ENCODE measurements at regions not wholly inside any gene's neighbourhood (a gene's known extent, or its start where the extent isn't known, plus 50 kb on each side); places are given as distances from the start of the nearest gene placed in this dataset.

- DNase-seq (ENCODE audit: low spot score), result no peak
Observed at GRCh38 chr5:2266641-2267240, 384.0 kb upstream of the IRX4 start.

GRCh38 chr5:2265341-2265740 lies 382.6 kb upstream of the IRX4 start:
- DNase-seq (ENCODE audit: low spot score), result no peak

GRCh38 chr5:2263763-2264162 lies 381.0 kb upstream of the IRX4 start:
- no peak for DNase-seq (ENCODE audit: low spot score)

GRCh38 chr5:2262620-2263019 lies 379.9 kb upstream of the IRX4 start:
- DNase-seq (ENCODE audit: low spot score), result no peak

GRCh38 chr5:2261004-2261703 lies 378.4 kb upstream of the IRX4 start:
- DNase-seq (ENCODE audit: low spot score), result no peak

- no peak for DNase-seq (ENCODE audit: low spot score)
Observed at GRCh38 chr5:2260211-2261003, 377.7 kb upstream of the IRX4 start.

- no peak for DNase-seq (ENCODE audit: low spot score)
Observed at GRCh38 chr5:2259494-2260107, 376.9 kb upstream of the IRX4 start.

GRCh38 chr5:2258861-2259260 lies 376.1 kb upstream of the IRX4 start:
- DNase-seq (ENCODE audit: low spot score), result no peak

- no peak for DNase-seq (ENCODE audit: low spot score)
Observed at GRCh38 chr5:2257326-2258244, 374.9 kb upstream of the IRX4 start.

GRCh38 chr5:2256691-2257280 lies 374.1 kb upstream of the IRX4 start:
- no peak for DNase-seq (ENCODE audit: low spot score)

GRCh38 chr5:2255915-2256690 lies 373.4 kb upstream of the IRX4 start:
- DNase-seq (ENCODE audit: low spot score), result no peak

GRCh38 chr5:2254880-2255750 lies 372.4 kb upstream of the IRX4 start:
- no peak for DNase-seq (ENCODE audit: low spot score)

GRCh38 chr5:2254406-2254805 lies 371.7 kb upstream of the IRX4 start:
- DNase-seq (ENCODE audit: low spot score), result no peak

- no peak for DNase-seq (ENCODE audit: low spot score)
Observed at GRCh38 chr5:2253040-2253975, 370.6 kb upstream of the IRX4 start.

GRCh38 chr5:2251751-2252150 lies 369.0 kb upstream of the IRX4 start:
- DNase-seq (ENCODE audit: low spot score), result no peak

GRCh38 chr5:2251298-2251697 lies 368.6 kb upstream of the IRX4 start:
- no peak for DNase-seq (ENCODE audit: low spot score)

GRCh38 chr5:2250365-2250950 lies 367.7 kb upstream of the IRX4 start:
- DNase-seq (ENCODE audit: low spot score), result no peak

GRCh38 chr5:2249442-2249841 lies 366.7 kb upstream of the IRX4 start:
- DNase-seq (ENCODE audit: low spot score), result no peak
